ENCODE measurements at regions not wholly inside any gene's neighbourhood (a gene's known extent, or its start where the extent isn't known, plus 50 kb on each side); places are given as distances from the start of the nearest gene placed in this dataset.

DNA sequence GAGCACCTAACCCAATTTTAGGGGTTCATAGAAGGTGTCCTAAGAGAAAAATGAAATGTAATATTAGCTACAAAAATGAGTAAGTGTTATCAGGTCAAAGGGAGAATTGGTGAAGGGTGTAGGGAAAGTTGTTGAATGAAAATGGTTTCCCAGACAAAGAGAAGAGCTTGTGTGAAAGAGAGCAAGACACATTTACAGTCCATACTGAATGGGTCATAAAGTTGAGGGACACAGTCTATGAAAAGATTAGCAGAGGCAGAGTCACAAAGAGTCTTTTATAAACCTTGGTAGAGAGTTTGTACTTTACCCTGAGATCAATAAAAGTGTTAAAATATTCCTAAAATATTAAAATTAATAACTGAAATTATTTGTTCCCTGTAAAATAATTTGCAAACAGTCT, 759.4 kb downstream of the DIAPH3 start:
- TF ChIP-seq, protein P1, sequence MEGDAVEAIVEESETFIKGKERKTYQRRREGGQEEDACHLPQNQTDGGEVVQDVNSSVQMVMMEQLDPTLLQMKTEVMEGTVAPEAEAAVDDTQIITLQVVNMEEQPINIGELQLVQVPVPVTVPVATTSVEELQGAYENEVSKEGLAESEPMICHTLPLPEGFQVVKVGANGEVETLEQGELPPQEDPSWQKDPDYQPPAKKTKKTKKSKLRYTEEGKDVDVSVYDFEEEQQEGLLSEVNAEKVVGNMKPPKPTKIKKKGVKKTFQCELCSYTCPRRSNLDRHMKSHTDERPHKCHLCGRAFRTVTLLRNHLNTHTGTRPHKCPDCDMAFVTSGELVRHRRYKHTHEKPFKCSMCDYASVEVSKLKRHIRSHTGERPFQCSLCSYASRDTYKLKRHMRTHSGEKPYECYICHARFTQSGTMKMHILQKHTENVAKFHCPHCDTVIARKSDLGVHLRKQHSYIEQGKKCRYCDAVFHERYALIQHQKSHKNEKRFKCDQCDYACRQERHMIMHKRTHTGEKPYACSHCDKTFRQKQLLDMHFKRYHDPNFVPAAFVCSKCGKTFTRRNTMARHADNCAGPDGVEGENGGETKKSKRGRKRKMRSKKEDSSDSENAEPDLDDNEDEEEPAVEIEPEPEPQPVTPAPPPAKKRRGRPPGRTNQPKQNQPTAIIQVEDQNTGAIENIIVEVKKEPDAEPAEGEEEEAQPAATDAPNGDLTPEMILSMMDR (conservative IDR thresholded peaks at IDR 0.05), result no peak
- no peak for TF ChIP-seq EZH2 (IDR thresholded peaks at IDR 0.05; ENCODE audit: low read depth)
